ENCODE measurements at regions not wholly inside any gene's neighbourhood (a gene's known extent, or its start where the extent isn't known, plus 50 kb on each side); places are given as distances from the start of the nearest gene placed in this dataset.

- ChIA-PET CTCF (no interaction called here), POLR2A (no interaction called here)
- intact Hi-C loops (cut with micrococcal nuclease; ENCODE audit: unreplicated experiment) (no loop called here), in situ Hi-C loops (cut with HindIII; ENCODE audit: low pct_unique_long_range_greater_than_20kb, low sequenced_read_pairs) (no loop called here)
- no peak for ATAC-seq
- no peak overlapping the region for H3K4me3 ChIP-seq (ENCODE audit: low read depth in 2 of 2, low read length in 2 of 2)
- no TSS peak for BruUV-seq (replicated peaks)
- H3K4me1 ChIP-seq (ENCODE audit: control insufficient read depth, insufficient read depth, low read length), result no peaks in the 10 kb centered on the region
- H3K36me3 ChIP-seq (ENCODE audit: control insufficient read depth, insufficient read depth, low read length), result no peaks in the 10 kb centered on the region
- no peak for TF ChIP-seq SIN3A (IDR thresholded peaks at IDR 0.05; ENCODE audit: borderline replicate concordance, insufficient read depth, low read depth, low read length)
- no peak for TF ChIP-seq REST (IDR thresholded peaks at IDR 0.05; ENCODE audit: insufficient read depth in 1 of 2, low read depth in 2 of 2, low read length in 1 of 2)
- no peak for TF ChIP-seq TCF7L2 (IDR thresholded peaks at IDR 0.05; ENCODE audit: low read depth, low read length)
- no peak for TF ChIP-seq CTCF (IDR thresholded peaks at IDR 0.05)
- TF ChIP-seq POLR2AphosphoS5 (IDR thresholded peaks at IDR 0.05; ENCODE audit: low read depth, low read length), result no peak
- H3K9me3 ChIP-seq (ENCODE audit: control insufficient read depth, insufficient read depth, low read depth, low read length), result no peaks in the 10 kb centered on the region
- no peak for DNase-seq (ENCODE audit: low read depth, low spot score)
- H3K27me3 ChIP-seq (ENCODE audit: control insufficient read depth, insufficient read depth, low read length), result no peaks in the 10 kb centered on the region; the same call in 1 of the 2 replicates
- no peak overlapping the region for H3K27ac ChIP-seq (ENCODE audit: low read length)
Measured at GRCh38 chr12:92226071-92226661, 80.5 kb upstream of the BTG1 start.

- POLR2A ChIA-PET, result no interaction called here
- no TSS peak for BruUV-seq (replicated peaks)
- Histone ChIP-seq H3K9me3 (ENCODE audit: control insufficient read depth, insufficient read depth, low read depth, low read length) (no peaks in the 10 kb centered on the region), H3K36me3 (ENCODE audit: control insufficient read depth, insufficient read depth, low read length) (no peaks in the 10 kb centered on the region), H3K27me3 (ENCODE audit: control insufficient read depth, insufficient read depth, low read length) (no peaks in the 10 kb centered on the region; the same call in 1 of the 2 replicates), H3K27ac (ENCODE audit: low read length) (no peak overlapping the region), H3K4me3 (ENCODE audit: low read depth in 2 of 2, low read length in 2 of 2) (no peak overlapping the region), H3K4me1 (ENCODE audit: control insufficient read depth, insufficient read depth, low read length) (no peaks in the 10 kb centered on the region)
- no peak for DNase-seq (ENCODE audit: low read depth, low spot score)
- intact Hi-C loops (cut with micrococcal nuclease; ENCODE audit: unreplicated experiment) (no loop called here), in situ Hi-C loops (cut with HindIII; ENCODE audit: low pct_unique_long_range_greater_than_20kb, low sequenced_read_pairs) (no loop called here)
- CTCF ChIA-PET, result no interaction called here
- TF ChIP-seq POLR2AphosphoS5 (IDR thresholded peaks at IDR 0.05; ENCODE audit: low read depth, low read length), result no peak
- ATAC-seq, result no peak
Measured at GRCh38 chr12:92224685-92225331, 79.2 kb upstream of the BTG1 start.

- DNase-seq (ENCODE audit: low read depth, low spot score) (no peak), ATAC-seq (no peak)
- H3K4me1 ChIP-seq (ENCODE audit: control insufficient read depth, insufficient read depth, low read length), result no peaks in the 10 kb centered on the region
- H3K36me3 ChIP-seq (ENCODE audit: control insufficient read depth, insufficient read depth, low read length), result no peaks in the 10 kb centered on the region
- no peaks in the 10 kb centered on the region for H3K27me3 ChIP-seq (ENCODE audit: control insufficient read depth, insufficient read depth, low read length)
- H3K27ac ChIP-seq (ENCODE audit: low read length), result no peak overlapping the region
- BruUV-seq (replicated peaks), result no TSS peak
- intact Hi-C loops (cut with micrococcal nuclease; ENCODE audit: unreplicated experiment), result no loop called here
- POLR2A ChIA-PET, result no interaction called here
- CTCF ChIA-PET, result no interaction called here
- in situ Hi-C loops (cut with HindIII; ENCODE audit: low pct_unique_long_range_greater_than_20kb, low sequenced_read_pairs), result no loop called here
- H3K9me3 ChIP-seq (ENCODE audit: control insufficient read depth, insufficient read depth, low read depth, low read length), result no peaks in the 10 kb centered on the region
- TF ChIP-seq POLR2AphosphoS5 (IDR thresholded peaks at IDR 0.05; ENCODE audit: low read depth, low read length) (no peak), SIN3A (IDR thresholded peaks at IDR 0.05; ENCODE audit: borderline replicate concordance, insufficient read depth, low read depth, low read length) (no peak), TCF7L2 (IDR thresholded peaks at IDR 0.05; ENCODE audit: low read depth, low read length) (no peak), CTCF (IDR thresholded peaks at IDR 0.05) (no peak)
- no peak overlapping the region for H3K4me3 ChIP-seq (ENCODE audit: low read depth in 2 of 2, low read length in 2 of 2)
Measured at GRCh38 chr12:92223481-92223880, 77.8 kb upstream of the BTG1 start.
